Activated T-helper 2 cell treated with anti-CD3 and anti-CD28 coated beads, Interferon-gamma antibody, Interleukin-2, Interleukin-4, amounts not matched to agents 10 μg/mL and 5 μg/mL and 100 μg/mL, durations not matched to agents 14 hours and 24 hours and 36 hours (primary cell): ENCODE measurements at regions not wholly inside any gene's neighbourhood (a gene's known extent, or its start where the extent isn't known, plus 50 kb on each side); places are given as distances from the start of the nearest gene placed in this dataset.

ENCODE experiments used
- DNase-seq: peaks from one replicate; pipeline ENCODE4 v3.0.0; 2021; ENCODE audit warnings: low spot score
- H3K27ac Mint-ChIP-seq: one replicate; pipeline ENCODE4 v1.8.0; 2021; ENCODE audit warnings: mixed read lengths
- H3K27me3 Mint-ChIP-seq: one replicate; pipeline ENCODE4 v1.8.0; 2021; ENCODE audit warnings: low read depth, mixed read lengths
- H3K36me3 Mint-ChIP-seq: one replicate; pipeline ENCODE4 v1.8.0; 2021; ENCODE audit warnings: low read depth, mixed read lengths
- H3K4me1 Mint-ChIP-seq: one replicate; pipeline ENCODE4 v1.8.0; 2021; ENCODE audit warnings: low read depth, mixed read lengths
- H3K4me3 Mint-ChIP-seq: one replicate; pipeline ENCODE4 v1.8.0; 2021; ENCODE audit warnings: low read depth, mild to moderate bottlenecking, moderate library complexity, mixed read lengths
- H3K9me3 Mint-ChIP-seq: one replicate; pipeline ENCODE4 v1.8.0; 2021; ENCODE audit warnings: mixed read lengths
- intact Hi-C: fragments of 100-400 bp; cut with micrococcal nuclease; formaldehyde crosslinking; loops from one replicate; pipeline ENCODE4 v1.15.1; 2023

GRCh38 chr3:7793786-7794185 lies 707.8 kb upstream of the LMCD1 start:
- Mint-ChIP-seq H3K36me3 (no peaks in the 10 kb centered on the region), H3K9me3 (no peaks in the 10 kb centered on the region), H3K27ac (no peak overlapping the region), H3K27me3 (no peaks in the 10 kb centered on the region), H3K4me1 (no peaks in the 10 kb centered on the region), H3K4me3 (no peak overlapping the region)
- no peak for DNase-seq
- intact Hi-C loops, result no loop called here

GRCh38 chr3:7798276-7798675 lies 703.3 kb upstream of the LMCD1 start:
- Mint-ChIP-seq H3K27ac (no peak overlapping the region), H3K36me3 (no peaks in the 10 kb centered on the region), H3K27me3 (no peaks in the 10 kb centered on the region), H3K9me3 (no peaks in the 10 kb centered on the region), H3K4me1 (no peaks in the 10 kb centered on the region), H3K4me3 (no peak overlapping the region)
- DNase-seq, result no peak
- intact Hi-C loops, result no loop called here

- no peaks in the 10 kb centered on the region for H3K36me3 Mint-ChIP-seq
- intact Hi-C loops, result no loop called here
- no peaks in the 10 kb centered on the region for H3K4me1 Mint-ChIP-seq
- no peaks in the 10 kb centered on the region for H3K9me3 Mint-ChIP-seq
- H3K4me3 Mint-ChIP-seq, result no peak overlapping the region
- no peaks in the 10 kb centered on the region for H3K27me3 Mint-ChIP-seq
- DNase-seq, result no peak
- H3K27ac Mint-ChIP-seq, result no peak overlapping the region
Measured at GRCh38 chr3:7800006-7800780, 701.4 kb upstream of the LMCD1 start.

GRCh38 chr3:7812490-7812889 lies 689.1 kb upstream of the LMCD1 start:
- Mint-ChIP-seq H3K4me1 (no peaks in the 10 kb centered on the region), H3K27ac (no peak overlapping the region), H3K9me3 (peaks cover 12% of the 10 kb centered on the region), H3K36me3 (no peaks in the 10 kb centered on the region), H3K4me3 (no peak overlapping the region), H3K27me3 (no peaks in the 10 kb centered on the region)
- intact Hi-C loops, result no loop called here
- no peak for DNase-seq

GRCh38 chr3:7813365-7813764 lies 688.3 kb upstream of the LMCD1 start:
- Mint-ChIP-seq H3K36me3 (no peaks in the 10 kb centered on the region), H3K4me3 (no peak overlapping the region), H3K27ac (no peak overlapping the region), H3K27me3 (no peaks in the 10 kb centered on the region), H3K9me3 (peaks cover 12% of the 10 kb centered on the region), H3K4me1 (no peaks in the 10 kb centered on the region)
- no peak for DNase-seq
- intact Hi-C loops, result no loop called here

- Mint-ChIP-seq H3K4me1 (no peaks in the 10 kb centered on the region), H3K9me3 (peaks cover 6% of the 10 kb centered on the region), H3K27me3 (no peaks in the 10 kb centered on the region), H3K27ac (no peak overlapping the region), H3K4me3 (no peak overlapping the region), H3K36me3 (no peaks in the 10 kb centered on the region)
- no peak for DNase-seq
- intact Hi-C loops, result no loop called here
Measured at GRCh38 chr3:7817239-7817638, 684.4 kb upstream of the LMCD1 start.

- Mint-ChIP-seq H3K9me3 (peaks cover 29% of the 10 kb centered on the region), H3K27me3 (no peaks in the 10 kb centered on the region), H3K27ac (no peak overlapping the region), H3K4me3 (no peak overlapping the region), H3K4me1 (no peaks in the 10 kb centered on the region), H3K36me3 (no peaks in the 10 kb centered on the region)
- intact Hi-C loops, result no loop called here
- DNase-seq, result no peak
Measured at GRCh38 chr3:7820969-7821368, 680.7 kb upstream of the LMCD1 start.

GRCh38 chr3:7821858-7822257 lies 679.8 kb upstream of the LMCD1 start:
- H3K36me3 Mint-ChIP-seq, result no peaks in the 10 kb centered on the region
- H3K27ac Mint-ChIP-seq, result no peak overlapping the region
- no peak for DNase-seq
- H3K9me3 Mint-ChIP-seq, result peaks cover 38% of the 10 kb centered on the region
- H3K27me3 Mint-ChIP-seq, result no peaks in the 10 kb centered on the region
- no peak overlapping the region for H3K4me3 Mint-ChIP-seq
- no peaks in the 10 kb centered on the region for H3K4me1 Mint-ChIP-seq
- intact Hi-C loops, result no loop called here

- H3K36me3 Mint-ChIP-seq, result no peaks in the 10 kb centered on the region
- intact Hi-C loops, result no loop called here
- H3K4me3 Mint-ChIP-seq, result no peak overlapping the region
- no peaks in the 10 kb centered on the region for H3K4me1 Mint-ChIP-seq
- H3K9me3 Mint-ChIP-seq, result no peaks in the 10 kb centered on the region
- no peak overlapping the region for H3K27ac Mint-ChIP-seq
- no peak for DNase-seq
- no peaks in the 10 kb centered on the region for H3K27me3 Mint-ChIP-seq
Measured at GRCh38 chr3:7841451-7841850, 660.2 kb upstream of the LMCD1 start.

GRCh38 chr3:7843441-7843840 lies 658.2 kb upstream of the LMCD1 start:
- Mint-ChIP-seq H3K27me3 (no peaks in the 10 kb centered on the region), H3K9me3 (no peaks in the 10 kb centered on the region), H3K27ac (no peak overlapping the region), H3K36me3 (no peaks in the 10 kb centered on the region), H3K4me3 (no peak overlapping the region), H3K4me1 (no peaks in the 10 kb centered on the region)
- DNase-seq, result no peak
- intact Hi-C loops, result no loop called here

GRCh38 chr3:7847021-7847420 lies 654.6 kb upstream of the LMCD1 start:
- Mint-ChIP-seq H3K27me3 (no peaks in the 10 kb centered on the region), H3K4me3 (no peak overlapping the region), H3K27ac (no peak overlapping the region), H3K9me3 (no peaks in the 10 kb centered on the region), H3K4me1 (no peaks in the 10 kb centered on the region), H3K36me3 (no peaks in the 10 kb centered on the region)
- intact Hi-C loops, result no loop called here
- DNase-seq, result no peak

GRCh38 chr3:7847521-7847920 lies 654.1 kb upstream of the LMCD1 start:
- H3K27ac Mint-ChIP-seq, result no peak overlapping the region

GRCh38 chr3:7854266-7854665 lies 647.4 kb upstream of the LMCD1 start:
- intact Hi-C loops, result no loop called here
- Mint-ChIP-seq H3K27me3 (no peaks in the 10 kb centered on the region), H3K4me3 (no peak overlapping the region), H3K27ac (no peak overlapping the region), H3K9me3 (peaks cover 7% of the 10 kb centered on the region), H3K36me3 (no peaks in the 10 kb centered on the region), H3K4me1 (no peaks in the 10 kb centered on the region)
- DNase-seq, result no peak

More at GRCh38 chr3:7847521-7847920, 654.1 kb upstream of the LMCD1 start:
- H3K9me3 Mint-ChIP-seq, result no peaks in the 10 kb centered on the region
- H3K36me3 Mint-ChIP-seq, result no peaks in the 10 kb centered on the region
- H3K27me3 Mint-ChIP-seq, result no peaks in the 10 kb centered on the region
- H3K4me1 Mint-ChIP-seq, result no peaks in the 10 kb centered on the region
- no peak overlapping the region for H3K4me3 Mint-ChIP-seq
- intact Hi-C loops, result no loop called here
- no peak for DNase-seq

- Mint-ChIP-seq H3K27me3 (no peaks in the 10 kb centered on the region), H3K36me3 (no peaks in the 10 kb centered on the region), H3K4me3 (no peak overlapping the region), H3K27ac (no peak overlapping the region), H3K4me1 (no peaks in the 10 kb centered on the region), H3K9me3 (peaks cover 10% of the 10 kb centered on the region)
- DNase-seq, result no peak
- intact Hi-C loops, result no loop called here
Measured at GRCh38 chr3:7854721-7855120, 646.9 kb upstream of the LMCD1 start.
